Fibroblast of lung (primary cell): ENCODE measurements at regions not wholly inside any gene's neighbourhood (a gene's known extent, or its start where the extent isn't known, plus 50 kb on each side); places are given as distances from the start of the nearest gene placed in this dataset.

Experiments used
- DNase-seq, 2 donors: peaks; one replicate each; pipeline versions ENCODE4 v3.0.0 to v3.0.0-alpha.2; 2010; ENCODE audit warnings: low read depth in 2 of 2
- H2AFZ ChIP-seq: 2 replicates; pipeline ENCODE4 v1.5.1; 2012; ENCODE audit warnings: low read length, control low read depth, inconsistent platforms
- H3K27ac ChIP-seq: 2 replicates; pipeline ENCODE4 v1.5.1; 2011; ENCODE audit warnings: low read length, control low read depth; ENCODE audit not compliant: insufficient read depth
- H3K27me3 ChIP-seq: 2 replicates; pipeline ENCODE4 v1.5.1; 2011; ENCODE audit warnings: mild to moderate bottlenecking, low read length; ENCODE audit not compliant: control insufficient read depth, insufficient read depth
- H3K36me3 ChIP-seq: 2 replicates; pipeline ENCODE4 v1.5.1; 2011; ENCODE audit warnings: low read length; ENCODE audit not compliant: control insufficient read depth, insufficient read depth
- H3K4me1 ChIP-seq: 2 replicates; pipeline ENCODE4 v1.5.1; 2011; ENCODE audit warnings: low read length; ENCODE audit not compliant: control insufficient read depth, insufficient read depth; ENCODE audit errors: extremely low read depth
- H3K4me2 ChIP-seq: 2 replicates; pipeline ENCODE4 v1.5.1; 2011; ENCODE audit warnings: low read length, control low read depth; ENCODE audit not compliant: insufficient read depth; ENCODE audit errors: extremely low read depth
- H3K4me3 ChIP-seq, 4 experiments: fragments of 200-600 bp in 1 of 4; sonication (generic) in 1 of 4; replicated peaks in 1 of 4; 2 replicates each; pipeline ENCODE4 v1.5.1; 2011 to 2016; ENCODE audit warnings: low read length in 4 of 4, low read depth in 3 of 4, mild to moderate bottlenecking in 3 of 4, control low read depth in 2 of 4, inconsistent platforms in 1 of 4, mixed read lengths in 1 of 4; ENCODE audit not compliant: insufficient read depth in 1 of 4; ENCODE audit errors: control extremely low read depth in 1 of 4
- H3K79me2 ChIP-seq: 2 replicates; pipeline ENCODE4 v1.5.1; 2012; ENCODE audit warnings: mild to moderate bottlenecking, low read length, inconsistent platforms; ENCODE audit not compliant: control insufficient read depth, insufficient read depth
- H3K9ac ChIP-seq: 2 replicates; pipeline ENCODE4 v1.5.1; 2011; ENCODE audit warnings: mild to moderate bottlenecking, low read length, control low read depth; ENCODE audit not compliant: insufficient read depth
- H3K9me3 ChIP-seq: 2 replicates; pipeline ENCODE4 v1.5.1; 2012; ENCODE audit warnings: low read depth, low read length; ENCODE audit not compliant: control insufficient read depth, insufficient read depth
- H4K20me1 ChIP-seq: 2 replicates; pipeline ENCODE4 v1.5.1; 2011; ENCODE audit warnings: low read length; ENCODE audit not compliant: control insufficient read depth, insufficient read depth; ENCODE audit errors: extremely low read depth
- CTCF ChIP-seq, 2 donors: IDR thresholded peaks in 1 of 2; conservative IDR thresholded peaks in 1 of 2; 1 replicate in 1 of 2; 2 replicates in 1 of 2; pipeline ENCODE4 v1.5.1; 2011 to 2012; ENCODE audit warnings: low read length in 2 of 2, control low read depth in 1 of 2, inconsistent platforms in 1 of 2, low read depth in 1 of 2, mild to moderate bottlenecking in 1 of 2
- EZH2 ChIP-seq: IDR thresholded peaks from 2 replicates; pipeline ENCODE4 v1.5.1; 2012; ENCODE audit warnings: low read length, control low read depth, mild to moderate bottlenecking; ENCODE audit errors: missing control alignments

GRCh38 chr10:31617757-31618156 lies 298.7 kb downstream of the ZEB1 start:
- Histone ChIP-seq H3K9ac (no peak overlapping the region), H3K9me3 (no peaks in the 10 kb centered on the region), H3K36me3 (no peaks in the 10 kb centered on the region), H3K79me2 (no peaks in the 10 kb centered on the region), H3K27me3 (no peaks in the 10 kb centered on the region), H3K4me1 (peaks cover 32% of the 10 kb centered on the region), H4K20me1 (no peaks in the 10 kb centered on the region), H3K27ac (no peak overlapping the region), H3K4me2 (no peak overlapping the region), H3K4me3 (no peak overlapping the region), H2AFZ (no peak overlapping the region)
- DNase-seq: no peak
- TF ChIP-seq CTCF (conservative IDR thresholded peaks at IDR 0.05 in 1 of 2, IDR thresholded peaks at IDR 0.05 in 1 of 2; ENCODE audit: low read depth in 1 of 2, low read length in 2 of 2) (no peak), EZH2 (no peak)

DNA sequence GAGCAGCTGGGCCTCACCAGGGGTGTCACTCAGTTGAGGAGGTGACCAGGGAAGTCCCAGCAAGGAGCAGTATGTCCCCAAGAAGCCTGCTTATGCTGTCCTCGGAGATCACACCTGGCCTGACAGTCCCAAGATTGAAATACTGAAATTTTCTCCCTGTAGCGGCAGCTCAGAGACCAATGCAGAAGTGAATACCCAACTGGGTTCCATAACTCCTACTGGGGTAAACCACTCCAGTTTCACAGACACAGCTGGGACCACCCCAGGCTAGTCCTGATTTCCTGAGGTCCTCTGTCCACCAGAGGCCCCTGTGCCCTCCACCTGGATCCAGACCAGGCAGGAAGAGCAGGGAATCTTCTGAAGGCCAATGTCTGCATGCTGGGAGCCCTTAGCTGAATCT lies 298.1 kb downstream of the ZEB1 start:
- Histone ChIP-seq H3K4me3 (no peak overlapping the region), H2AFZ (no peak overlapping the region), H3K4me1 (peaks cover 28% of the 10 kb centered on the region), H3K36me3 (no peaks in the 10 kb centered on the region), H3K79me2 (no peaks in the 10 kb centered on the region), H3K9ac (no peak overlapping the region), H3K27ac (no peak overlapping the region), H3K9me3 (no peaks in the 10 kb centered on the region), H4K20me1 (no peaks in the 10 kb centered on the region), H3K4me2 (no peak overlapping the region), H3K27me3 (no peaks in the 10 kb centered on the region)
- no peak for DNase-seq
- no peak for TF ChIP-seq EZH2
- no peak for TF ChIP-seq CTCF (conservative IDR thresholded peaks at IDR 0.05 in 1 of 2, IDR thresholded peaks at IDR 0.05 in 1 of 2; ENCODE audit: low read depth in 1 of 2, low read length in 2 of 2)

GRCh38 chr10:31615129-31615528 lies 296.1 kb downstream of the ZEB1 start:
- DNase-seq: no peak
- Histone ChIP-seq H3K9me3 (no peaks in the 10 kb centered on the region), H3K79me2 (no peaks in the 10 kb centered on the region), H2AFZ (no peak overlapping the region), H3K4me2 (no peak overlapping the region), H3K36me3 (no peaks in the 10 kb centered on the region), H3K27me3 (no peaks in the 10 kb centered on the region), H3K27ac (no peak overlapping the region), H4K20me1 (no peaks in the 10 kb centered on the region), H3K9ac (no peak overlapping the region), H3K4me1 (peaks cover 22% of the 10 kb centered on the region), H3K4me3 (no peak overlapping the region)
- TF ChIP-seq EZH2 (no peak), CTCF (conservative IDR thresholded peaks at IDR 0.05 in 1 of 2, IDR thresholded peaks at IDR 0.05 in 1 of 2; ENCODE audit: low read depth in 1 of 2, low read length in 2 of 2) (no peak)
